ENCODE measurements at regions not wholly inside any gene's neighbourhood (a gene's known extent, or its start where the extent isn't known, plus 50 kb on each side); places are given as distances from the start of the nearest gene placed in this dataset.

DNA sequence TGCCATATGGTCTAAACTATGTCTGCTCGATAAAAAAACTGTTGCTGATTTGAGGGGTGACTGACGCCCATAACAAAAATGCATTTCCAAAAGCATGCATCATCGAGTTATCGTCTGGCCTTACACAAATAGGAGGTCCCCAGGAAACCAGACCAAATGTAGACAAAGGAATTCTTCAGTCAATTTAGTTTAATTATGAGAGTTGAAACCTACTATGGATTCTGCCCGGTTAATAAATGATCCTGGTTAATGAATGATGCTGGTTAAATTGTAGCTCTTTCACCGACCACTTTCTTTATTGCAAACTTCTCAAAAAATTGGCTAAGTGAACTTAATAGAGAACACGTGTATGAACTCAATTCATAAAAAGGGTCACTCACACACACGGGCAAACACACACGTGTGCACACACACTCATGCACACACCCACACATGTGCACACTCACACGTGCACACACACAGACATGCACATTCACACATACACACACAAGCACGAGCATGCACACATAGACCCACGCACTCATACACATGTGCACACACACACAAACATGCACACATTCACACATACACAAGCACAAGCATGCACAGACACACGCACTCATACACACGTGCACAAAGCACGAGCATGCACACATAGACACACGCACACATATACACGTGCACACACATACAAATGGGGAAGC, 59.0 kb upstream of the SALL3 start:
- POLR2A ChIA-PET (ENCODE audit: low non-redundant PET), result no interaction called here
- no peak for TF ChIP-seq CTCF (conservative IDR thresholded peaks at IDR 0.05; ENCODE audit: low read depth, low read length)
- TF ChIP-seq EZH2 (IDR thresholded peaks at IDR 0.05; ENCODE audit: borderline replicate concordance, low read depth, low read length, poor library complexity, severe bottlenecking), result no peak
- Histone ChIP-seq H3K27ac (ENCODE audit: low read depth, low read length, poor library complexity, severe bottlenecking) (no peak overlapping the region), H3K36me3 (ENCODE audit: insufficient read depth, low read length, poor library complexity, severe bottlenecking) (no peaks in the 10 kb centered on the region), H3K4me1 (ENCODE audit: insufficient read depth, low read length, poor library complexity, severe bottlenecking) (no peaks in the 10 kb centered on the region), H3K27me3 (replicated peaks; ENCODE audit: insufficient read depth, low read depth, low read length, poor library complexity) (peaks cover 11% of the 10 kb centered on the region), H3K4me3 (ENCODE audit: low read depth, low read length, poor library complexity, severe bottlenecking) (no peak overlapping the region), H3K9me3 (ENCODE audit: low read depth, low read length, poor library complexity, severe bottlenecking) (no peaks in the 10 kb centered on the region)
- no TSS peak for BruUV-seq (replicated peaks)
- CTCF ChIA-PET, result no interaction called here
- intact Hi-C loops (cut with micrococcal nuclease; ENCODE audit: unreplicated experiment), result no loop called here
- DNase-seq (ENCODE audit: low spot score), result no peak

- ChIA-PET POLR2A (ENCODE audit: low non-redundant PET) (no interaction called here), CTCF (no interaction called here)
- Histone ChIP-seq H3K27me3 (replicated peaks; ENCODE audit: insufficient read depth, low read depth, low read length, poor library complexity) (peaks cover 11% of the 10 kb centered on the region), H3K9me3 (ENCODE audit: low read depth, low read length, poor library complexity, severe bottlenecking) (no peaks in the 10 kb centered on the region), H3K4me1 (ENCODE audit: insufficient read depth, low read length, poor library complexity, severe bottlenecking) (no peaks in the 10 kb centered on the region), H3K4me3 (ENCODE audit: low read depth, low read length, poor library complexity, severe bottlenecking) (no peak overlapping the region), H3K27ac (ENCODE audit: low read depth, low read length, poor library complexity, severe bottlenecking) (no peak overlapping the region), H3K36me3 (ENCODE audit: insufficient read depth, low read length, poor library complexity, severe bottlenecking) (no peaks in the 10 kb centered on the region)
- TF ChIP-seq CTCF (conservative IDR thresholded peaks at IDR 0.05; ENCODE audit: low read depth, low read length) (no peak), EZH2 (IDR thresholded peaks at IDR 0.05; ENCODE audit: borderline replicate concordance, low read depth, low read length, poor library complexity, severe bottlenecking) (no peak)
- intact Hi-C loops (cut with micrococcal nuclease; ENCODE audit: unreplicated experiment), result no loop called here
- no TSS peak for BruUV-seq (replicated peaks)
- DNase-seq (ENCODE audit: low spot score), result no peak
These were observed 56.8 kb upstream of the SALL3 start for GRCh38 chr18:78922856-78923255.

- intact Hi-C loops (cut with micrococcal nuclease; ENCODE audit: unreplicated experiment), result no loop called here
- TF ChIP-seq CTCF (conservative IDR thresholded peaks at IDR 0.05; ENCODE audit: low read depth, low read length) (no peak), EZH2 (IDR thresholded peaks at IDR 0.05; ENCODE audit: borderline replicate concordance, low read depth, low read length, poor library complexity, severe bottlenecking) (no peak)
- H3K9me3 ChIP-seq (ENCODE audit: low read depth, low read length, poor library complexity, severe bottlenecking), result no peaks in the 10 kb centered on the region
- H3K27ac ChIP-seq (ENCODE audit: low read depth, low read length, poor library complexity, severe bottlenecking), result no peak overlapping the region
- ChIA-PET CTCF (no interaction called here), POLR2A (ENCODE audit: low non-redundant PET) (no interaction called here)
- H3K27me3 ChIP-seq (replicated peaks; ENCODE audit: insufficient read depth, low read depth, low read length, poor library complexity), result peaks cover 19% of the 10 kb centered on the region
- no peaks in the 10 kb centered on the region for H3K36me3 ChIP-seq (ENCODE audit: insufficient read depth, low read length, poor library complexity, severe bottlenecking)
- H3K4me3 ChIP-seq (ENCODE audit: low read depth, low read length, poor library complexity, severe bottlenecking), result no peak overlapping the region
- no peaks in the 10 kb centered on the region for H3K4me1 ChIP-seq (ENCODE audit: insufficient read depth, low read length, poor library complexity, severe bottlenecking)
- no peak for DNase-seq (ENCODE audit: low spot score)
- no TSS peak for BruUV-seq (replicated peaks)
These were observed 55.3 kb upstream of the SALL3 start for GRCh38 chr18:78924301-78924700.
